GM23338 (cell line): ENCODE measurements at regions not wholly inside any gene's neighbourhood (a gene's known extent, or its start where the extent isn't known, plus 50 kb on each side); places are given as distances from the start of the nearest gene placed in this dataset.

Experiments used
- ATAC-seq: fragments of 200-7000 bp; cut with Tn5 transposase; 3 replicates; pipeline ENCODE4 v1.9.1; 2020
- DNase-seq: peaks from one replicate; pipeline ENCODE4 v3.0.0-alpha.2; 2015; ENCODE audit warnings: low spot score
- H2AFZ ChIP-seq: fragments of 200-600 bp; sonication (generic); 2 replicates; pipeline ENCODE4 v1.8.0; 2016; ENCODE audit warnings: antibody characterized with exemption, mild to moderate bottlenecking, moderate library complexity
- H3F3A ChIP-seq: fragments of 200-600 bp; sonication (generic); replicated peaks from 2 replicates; pipeline ENCODE4 v1.8.0; 2017; ENCODE audit warnings: antibody characterized with exemption, mixed run types, low read depth
- H3K27ac ChIP-seq: fragments of 200-600 bp; sonication (generic); 2 replicates; pipeline ENCODE4 v1.6.1; 2016; ENCODE audit warnings: low read depth
- H3K27me3 ChIP-seq: fragments of 200-600 bp; sonication (generic); 2 replicates; pipeline ENCODE4 v1.8.0; 2016; ENCODE audit warnings: mild to moderate bottlenecking, mixed run types, moderate library complexity; ENCODE audit not compliant: insufficient read depth
- H3K36me3 ChIP-seq: fragments of 200-600 bp; sonication (generic); 2 replicates; pipeline ENCODE4 v1.8.0; 2016; ENCODE audit warnings: mild to moderate bottlenecking; ENCODE audit not compliant: insufficient read depth
- H3K4me1 ChIP-seq: fragments of 200-600 bp; sonication (generic); 2 replicates; pipeline ENCODE4 v1.8.0; 2016; ENCODE audit warnings: mild to moderate bottlenecking, moderate library complexity; ENCODE audit not compliant: insufficient read depth
- H3K4me2 ChIP-seq: fragments of 200-600 bp; sonication (generic); 2 replicates; pipeline ENCODE4 v1.7.1; 2017; ENCODE audit warnings: mixed run types
- H3K4me3 ChIP-seq: fragments of 200-600 bp; sonication (generic); 2 replicates; pipeline ENCODE4 v1.6.1; 2016; ENCODE audit warnings: mixed run types
- H3K79me2 ChIP-seq: fragments of 200-600 bp; sonication (generic); replicated peaks from 2 replicates; pipeline ENCODE4 v1.8.0; 2017; ENCODE audit warnings: mild to moderate bottlenecking; ENCODE audit not compliant: insufficient read depth
- H3K9me2 ChIP-seq: fragments of 200-600 bp; sonication (generic); 2 replicates; pipeline ENCODE4 v1.8.0; 2017; ENCODE audit not compliant: insufficient read depth
- H4K20me1 ChIP-seq: fragments of 200-600 bp; sonication (generic); replicated peaks from 2 replicates; pipeline ENCODE4 v1.8.0; 2017; ENCODE audit warnings: mild to moderate bottlenecking; ENCODE audit not compliant: insufficient read depth
- H3K27ac Mint-ChIP-seq: 2 replicates; pipeline ENCODE4 v1.8.0; 2020; ENCODE audit warnings: inconsistent platforms, mild to moderate bottlenecking, moderate library complexity, mixed read lengths
- H3K27me3 Mint-ChIP-seq: 3 replicates; pipeline ENCODE4 v1.8.0; 2022; ENCODE audit warnings: low read depth, mild to moderate bottlenecking, moderate library complexity, mixed read lengths, inconsistent platforms; ENCODE audit not compliant: insufficient read depth, poor library complexity
- H3K36me3 Mint-ChIP-seq: 3 replicates; pipeline ENCODE4 v1.8.0; 2021; ENCODE audit warnings: low read depth, mild to moderate bottlenecking, inconsistent platforms, moderate library complexity, mixed read lengths
- H3K4me1 Mint-ChIP-seq: 3 replicates; pipeline ENCODE4 v1.8.0; 2020; ENCODE audit warnings: mild to moderate bottlenecking, inconsistent platforms, mixed read lengths
- H3K4me3 Mint-ChIP-seq: 3 replicates; pipeline ENCODE4 v1.8.0; 2021; ENCODE audit warnings: moderate library complexity, mild to moderate bottlenecking, inconsistent platforms, mixed read lengths
- H3K9me3 Mint-ChIP-seq: 3 replicates; pipeline ENCODE4 v1.8.0; 2020; ENCODE audit warnings: moderate library complexity, mild to moderate bottlenecking, inconsistent platforms, mixed read lengths
- CREB1 ChIP-seq: fragments of 250-450 bp; sonication (Bioruptor Pico); IDR thresholded peaks from 2 replicates; pipeline ENCODE4 v1.5.0; 2020; ENCODE audit warnings: low read depth, mild to moderate bottlenecking, moderate library complexity
- EZH2 ChIP-seq: fragments of 200-600 bp; sonication (generic); IDR thresholded peaks from one replicate; pipeline ENCODE4 v1.8.0; 2017; ENCODE audit warnings: antibody characterized with exemption, mild to moderate bottlenecking, low read depth; ENCODE audit not compliant: unreplicated experiment
- EZH2phosphoT487 ChIP-seq: fragments of 200-600 bp; sonication (generic); IDR thresholded peaks from one replicate; pipeline ENCODE4 v1.8.1; 2018; ENCODE audit warnings: antibody characterized with exemption; ENCODE audit not compliant: unreplicated experiment
- JUNB ChIP-seq: IDR thresholded peaks from one replicate; pipeline ENCODE4 v1.6.1; 2016; ENCODE audit warnings: antibody characterized with exemption; ENCODE audit not compliant: unreplicated experiment
- NANOG ChIP-seq: IDR thresholded peaks from 2 replicates; pipeline ENCODE4 v1.6.1; 2016; ENCODE audit warnings: antibody characterized with exemption, borderline replicate concordance
- POLR2AphosphoS5 ChIP-seq: IDR thresholded peaks from 2 replicates; pipeline ENCODE4 v1.6.1; 2016; ENCODE audit warnings: antibody characterized with exemption, low read depth
- STAT1 ChIP-seq: IDR thresholded peaks from one replicate; pipeline ENCODE4 v1.6.1; 2016; ENCODE audit warnings: antibody characterized with exemption; ENCODE audit not compliant: unreplicated experiment
- ZNF114 ChIP-seq: fragments of 250-450 bp; sonication (Bioruptor Pico); IDR thresholded peaks from 2 replicates; pipeline ENCODE4 v1.5.0; 2020; ENCODE audit warnings: mild to moderate bottlenecking, moderate library complexity
- ZNF331 ChIP-seq: fragments of 250-450 bp; sonication (Bioruptor Pico); IDR thresholded peaks from 2 replicates; pipeline ENCODE4 v1.5.0; 2020; ENCODE audit warnings: low read depth, mild to moderate bottlenecking, moderate library complexity
- TF ChIP-seq, protein P1 (sequence below): IDR thresholded peaks from 2 replicates; pipeline ENCODE4 v1.6.1; 2016; ENCODE audit warnings: antibody characterized with exemption
- TF ChIP-seq, protein P2 (sequence below): IDR thresholded peaks from one replicate; pipeline ENCODE4 v1.6.1; 2018; ENCODE audit warnings: antibody characterized with exemption; ENCODE audit not compliant: unreplicated experiment
- TF ChIP-seq, protein P3 (sequence below), 2 experiments: fragments of 200-600 bp in 1 of 2; sonication (generic) in 1 of 2; conservative IDR thresholded peaks; 2 replicates each; pipeline versions ENCODE4 v1.5.1 to v1.6.1; 2016 to 2017; ENCODE audit warnings: antibody characterized with exemption in 2 of 2, low read depth in 2 of 2, mild to moderate bottlenecking in 2 of 2, moderate library complexity in 1 of 2
- TF ChIP-seq, protein P4 (sequence below): fragments of 250-450 bp; sonication (Bioruptor Pico); IDR thresholded peaks from 2 replicates; pipeline ENCODE4 v1.5.0; 2020; ENCODE audit warnings: mild to moderate bottlenecking, moderate library complexity

DNA sequence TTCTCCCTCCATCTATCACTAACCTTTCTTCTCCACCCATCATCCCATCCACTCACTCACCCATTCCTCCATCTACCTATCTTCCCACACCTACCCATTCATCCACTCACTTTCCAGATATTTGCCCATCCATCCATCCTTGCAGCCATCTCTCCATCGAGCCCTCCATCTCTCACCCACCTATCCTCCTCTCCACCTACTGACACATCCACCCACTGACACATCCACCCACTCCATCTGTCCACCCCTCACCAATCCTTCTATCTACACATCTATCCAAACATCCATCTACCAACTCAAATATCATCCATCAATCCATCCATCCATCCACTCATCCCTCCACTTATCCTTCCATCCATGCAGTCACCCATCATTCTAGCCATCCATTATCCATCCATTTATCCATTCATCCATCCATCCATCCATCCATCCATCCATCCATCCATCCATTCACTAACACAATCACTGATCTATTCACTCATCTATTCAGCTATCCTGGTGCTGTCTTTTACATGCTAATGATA, 68.9 kb upstream of the SPTLC1 start:
- peaks cover 11% of the 10 kb centered on the region for H3K27me3 Mint-ChIP-seq
- ATAC-seq = no peak

More for the DNA sequence above, 68.9 kb upstream of the SPTLC1 start:
- no peaks in the 10 kb centered on the region for H4K20me1 ChIP-seq
- no peaks in the 10 kb centered on the region for H3F3A ChIP-seq
- no peak overlapping the region for H3K4me2 ChIP-seq
- Mint-ChIP-seq H3K4me1 (no peaks in the 10 kb centered on the region; the same call in 1 of the 3 replicates), H3K36me3 (no peaks in the 10 kb centered on the region), H3K4me3 (no peak overlapping the region), H3K9me3 (peaks cover 9% of the 10 kb centered on the region), H3K27ac (no peak overlapping the region)
- H3K27ac ChIP-seq = no peak overlapping the region
- no peaks in the 10 kb centered on the region for H3K4me1 ChIP-seq
- H3K79me2 ChIP-seq = no peaks in the 10 kb centered on the region
- TF ChIP-seq NANOG = no peak
- TF ChIP-seq, protein P1, sequence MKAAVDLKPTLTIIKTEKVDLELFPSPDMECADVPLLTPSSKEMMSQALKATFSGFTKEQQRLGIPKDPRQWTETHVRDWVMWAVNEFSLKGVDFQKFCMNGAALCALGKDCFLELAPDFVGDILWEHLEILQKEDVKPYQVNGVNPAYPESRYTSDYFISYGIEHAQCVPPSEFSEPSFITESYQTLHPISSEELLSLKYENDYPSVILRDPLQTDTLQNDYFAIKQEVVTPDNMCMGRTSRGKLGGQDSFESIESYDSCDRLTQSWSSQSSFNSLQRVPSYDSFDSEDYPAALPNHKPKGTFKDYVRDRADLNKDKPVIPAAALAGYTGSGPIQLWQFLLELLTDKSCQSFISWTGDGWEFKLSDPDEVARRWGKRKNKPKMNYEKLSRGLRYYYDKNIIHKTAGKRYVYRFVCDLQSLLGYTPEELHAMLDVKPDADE = no peak
- TF ChIP-seq ZNF331 (CRISPR knock-in tag) = no peak
- TF ChIP-seq JUNB = no peak
- no peak for TF ChIP-seq ZNF114 (CRISPR knock-in tag)
- no peak for TF ChIP-seq EZH2phosphoT487
- no peak for TF ChIP-seq STAT1
- no peak for TF ChIP-seq POLR2AphosphoS5
- TF ChIP-seq, protein P2, sequence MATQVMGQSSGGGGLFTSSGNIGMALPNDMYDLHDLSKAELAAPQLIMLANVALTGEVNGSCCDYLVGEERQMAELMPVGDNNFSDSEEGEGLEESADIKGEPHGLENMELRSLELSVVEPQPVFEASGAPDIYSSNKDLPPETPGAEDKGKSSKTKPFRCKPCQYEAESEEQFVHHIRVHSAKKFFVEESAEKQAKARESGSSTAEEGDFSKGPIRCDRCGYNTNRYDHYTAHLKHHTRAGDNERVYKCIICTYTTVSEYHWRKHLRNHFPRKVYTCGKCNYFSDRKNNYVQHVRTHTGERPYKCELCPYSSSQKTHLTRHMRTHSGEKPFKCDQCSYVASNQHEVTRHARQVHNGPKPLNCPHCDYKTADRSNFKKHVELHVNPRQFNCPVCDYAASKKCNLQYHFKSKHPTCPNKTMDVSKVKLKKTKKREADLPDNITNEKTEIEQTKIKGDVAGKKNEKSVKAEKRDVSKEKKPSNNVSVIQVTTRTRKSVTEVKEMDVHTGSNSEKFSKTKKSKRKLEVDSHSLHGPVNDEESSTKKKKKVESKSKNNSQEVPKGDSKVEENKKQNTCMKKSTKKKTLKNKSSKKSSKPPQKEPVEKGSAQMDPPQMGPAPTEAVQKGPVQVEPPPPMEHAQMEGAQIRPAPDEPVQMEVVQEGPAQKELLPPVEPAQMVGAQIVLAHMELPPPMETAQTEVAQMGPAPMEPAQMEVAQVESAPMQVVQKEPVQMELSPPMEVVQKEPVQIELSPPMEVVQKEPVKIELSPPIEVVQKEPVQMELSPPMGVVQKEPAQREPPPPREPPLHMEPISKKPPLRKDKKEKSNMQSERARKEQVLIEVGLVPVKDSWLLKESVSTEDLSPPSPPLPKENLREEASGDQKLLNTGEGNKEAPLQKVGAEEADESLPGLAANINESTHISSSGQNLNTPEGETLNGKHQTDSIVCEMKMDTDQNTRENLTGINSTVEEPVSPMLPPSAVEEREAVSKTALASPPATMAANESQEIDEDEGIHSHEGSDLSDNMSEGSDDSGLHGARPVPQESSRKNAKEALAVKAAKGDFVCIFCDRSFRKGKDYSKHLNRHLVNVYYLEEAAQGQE = no peak
- TF ChIP-seq, protein P3, sequence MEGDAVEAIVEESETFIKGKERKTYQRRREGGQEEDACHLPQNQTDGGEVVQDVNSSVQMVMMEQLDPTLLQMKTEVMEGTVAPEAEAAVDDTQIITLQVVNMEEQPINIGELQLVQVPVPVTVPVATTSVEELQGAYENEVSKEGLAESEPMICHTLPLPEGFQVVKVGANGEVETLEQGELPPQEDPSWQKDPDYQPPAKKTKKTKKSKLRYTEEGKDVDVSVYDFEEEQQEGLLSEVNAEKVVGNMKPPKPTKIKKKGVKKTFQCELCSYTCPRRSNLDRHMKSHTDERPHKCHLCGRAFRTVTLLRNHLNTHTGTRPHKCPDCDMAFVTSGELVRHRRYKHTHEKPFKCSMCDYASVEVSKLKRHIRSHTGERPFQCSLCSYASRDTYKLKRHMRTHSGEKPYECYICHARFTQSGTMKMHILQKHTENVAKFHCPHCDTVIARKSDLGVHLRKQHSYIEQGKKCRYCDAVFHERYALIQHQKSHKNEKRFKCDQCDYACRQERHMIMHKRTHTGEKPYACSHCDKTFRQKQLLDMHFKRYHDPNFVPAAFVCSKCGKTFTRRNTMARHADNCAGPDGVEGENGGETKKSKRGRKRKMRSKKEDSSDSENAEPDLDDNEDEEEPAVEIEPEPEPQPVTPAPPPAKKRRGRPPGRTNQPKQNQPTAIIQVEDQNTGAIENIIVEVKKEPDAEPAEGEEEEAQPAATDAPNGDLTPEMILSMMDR (conservative IDR thresholded peaks at IDR 0.05; ENCODE audit: low read depth in 2 of 2) = no peak
- no peak for TF ChIP-seq EZH2
- TF ChIP-seq, protein P4, sequence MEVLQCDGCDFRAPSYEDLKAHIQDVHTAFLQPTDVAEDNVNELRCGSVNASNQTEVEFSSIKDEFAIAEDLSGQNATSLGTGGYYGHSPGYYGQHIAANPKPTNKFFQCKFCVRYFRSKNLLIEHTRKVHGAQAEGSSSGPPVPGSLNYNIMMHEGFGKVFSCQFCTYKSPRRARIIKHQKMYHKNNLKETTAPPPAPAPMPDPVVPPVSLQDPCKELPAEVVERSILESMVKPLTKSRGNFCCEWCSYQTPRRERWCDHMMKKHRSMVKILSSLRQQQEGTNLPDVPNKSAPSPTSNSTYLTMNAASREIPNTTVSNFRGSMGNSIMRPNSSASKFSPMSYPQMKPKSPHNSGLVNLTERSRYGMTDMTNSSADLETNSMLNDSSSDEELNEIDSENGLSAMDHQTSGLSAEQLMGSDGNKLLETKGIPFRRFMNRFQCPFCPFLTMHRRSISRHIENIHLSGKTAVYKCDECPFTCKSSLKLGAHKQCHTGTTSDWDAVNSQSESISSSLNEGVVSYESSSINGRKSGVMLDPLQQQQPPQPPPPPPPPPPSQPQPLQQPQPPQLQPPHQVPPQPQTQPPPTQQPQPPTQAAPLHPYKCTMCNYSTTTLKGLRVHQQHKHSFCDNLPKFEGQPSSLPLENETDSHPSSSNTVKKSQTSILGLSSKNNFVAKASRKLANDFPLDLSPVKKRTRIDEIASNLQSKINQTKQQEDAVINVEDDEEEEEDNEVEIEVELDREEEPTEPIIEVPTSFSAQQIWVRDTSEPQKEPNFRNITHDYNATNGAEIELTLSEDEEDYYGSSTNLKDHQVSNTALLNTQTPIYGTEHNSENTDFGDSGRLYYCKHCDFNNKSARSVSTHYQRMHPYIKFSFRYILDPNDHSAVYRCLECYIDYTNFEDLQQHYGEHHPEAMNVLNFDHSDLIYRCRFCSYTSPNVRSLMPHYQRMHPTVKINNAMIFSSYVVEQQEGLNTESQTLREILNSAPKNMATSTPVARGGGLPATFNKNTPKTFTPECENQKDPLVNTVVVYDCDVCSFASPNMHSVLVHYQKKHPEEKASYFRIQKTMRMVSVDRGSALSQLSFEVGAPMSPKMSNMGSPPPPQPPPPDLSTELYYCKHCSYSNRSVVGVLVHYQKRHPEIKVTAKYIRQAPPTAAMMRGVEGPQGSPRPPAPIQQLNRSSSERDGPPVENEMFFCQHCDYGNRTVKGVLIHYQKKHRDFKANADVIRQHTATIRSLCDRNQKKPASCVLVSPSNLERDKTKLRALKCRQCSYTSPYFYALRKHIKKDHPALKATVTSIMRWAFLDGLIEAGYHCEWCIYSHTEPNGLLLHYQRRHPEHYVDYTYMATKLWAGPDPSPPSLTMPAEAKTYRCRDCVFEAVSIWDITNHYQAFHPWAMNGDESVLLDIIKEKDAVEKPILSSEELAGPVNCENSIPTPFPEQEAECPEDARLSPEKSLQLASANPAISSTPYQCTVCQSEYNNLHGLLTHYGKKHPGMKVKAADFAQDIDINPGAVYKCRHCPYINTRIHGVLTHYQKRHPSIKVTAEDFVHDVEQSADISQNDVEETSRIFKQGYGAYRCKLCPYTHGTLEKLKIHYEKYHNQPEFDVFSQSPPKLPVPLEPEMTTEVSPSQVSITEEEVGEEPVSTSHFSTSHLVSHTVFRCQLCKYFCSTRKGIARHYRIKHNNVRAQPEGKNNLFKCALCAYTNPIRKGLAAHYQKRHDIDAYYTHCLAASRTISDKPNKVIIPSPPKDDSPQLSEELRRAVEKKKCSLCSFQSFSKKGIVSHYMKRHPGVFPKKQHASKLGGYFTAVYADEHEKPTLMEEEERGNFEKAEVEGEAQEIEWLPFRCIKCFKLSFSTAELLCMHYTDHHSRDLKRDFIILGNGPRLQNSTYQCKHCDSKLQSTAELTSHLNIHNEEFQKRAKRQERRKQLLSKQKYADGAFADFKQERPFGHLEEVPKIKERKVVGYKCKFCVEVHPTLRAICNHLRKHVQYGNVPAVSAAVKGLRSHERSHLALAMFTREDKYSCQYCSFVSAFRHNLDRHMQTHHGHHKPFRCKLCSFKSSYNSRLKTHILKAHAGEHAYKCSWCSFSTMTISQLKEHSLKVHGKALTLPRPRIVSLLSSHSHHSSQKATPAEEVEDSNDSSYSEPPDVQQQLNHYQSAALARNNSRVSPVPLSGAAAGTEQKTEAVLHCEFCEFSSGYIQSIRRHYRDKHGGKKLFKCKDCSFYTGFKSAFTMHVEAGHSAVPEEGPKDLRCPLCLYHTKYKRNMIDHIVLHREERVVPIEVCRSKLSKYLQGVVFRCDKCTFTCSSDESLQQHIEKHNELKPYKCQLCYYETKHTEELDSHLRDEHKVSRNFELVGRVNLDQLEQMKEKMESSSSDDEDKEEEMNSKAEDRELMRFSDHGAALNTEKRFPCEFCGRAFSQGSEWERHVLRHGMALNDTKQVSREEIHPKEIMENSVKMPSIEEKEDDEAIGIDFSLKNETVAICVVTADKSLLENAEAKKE = no peak
- TF ChIP-seq CREB1 = no peak
- no peak overlapping the region for H3K4me3 ChIP-seq
- no peak for DNase-seq
- peaks cover 13% of the 10 kb centered on the region for H3K9me2 ChIP-seq
- H3K27me3 ChIP-seq = no peaks in the 10 kb centered on the region
- no peaks in the 10 kb centered on the region for H3K36me3 ChIP-seq
- no peak overlapping the region for H2AFZ ChIP-seq
